ENCODE measurements at regions not wholly inside any gene's neighbourhood (a gene's known extent, or its start where the extent isn't known, plus 50 kb on each side); places are given as distances from the start of the nearest gene placed in this dataset.

DNA sequence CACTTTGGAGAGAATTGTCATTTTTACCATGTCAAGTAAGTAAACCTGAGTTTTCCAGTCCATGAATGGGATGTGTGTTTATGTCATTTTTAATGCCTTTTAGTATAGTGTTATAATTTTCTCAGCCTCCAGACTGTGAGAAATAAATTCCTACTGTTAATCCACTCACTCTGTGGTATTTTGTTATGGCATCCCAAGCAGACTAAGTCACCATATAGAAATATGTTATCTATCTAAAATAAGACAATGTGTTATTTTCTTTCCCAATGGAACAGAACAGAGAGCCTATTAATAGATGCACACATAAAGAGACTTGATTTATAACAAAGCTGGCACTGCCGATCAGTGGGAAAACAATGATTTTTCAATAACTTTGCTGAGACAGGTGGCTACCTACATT lies 70.2 kb upstream of the SLC4A11 start:
- DNase-seq (ENCODE audit: low spot score): no peak

DNA sequence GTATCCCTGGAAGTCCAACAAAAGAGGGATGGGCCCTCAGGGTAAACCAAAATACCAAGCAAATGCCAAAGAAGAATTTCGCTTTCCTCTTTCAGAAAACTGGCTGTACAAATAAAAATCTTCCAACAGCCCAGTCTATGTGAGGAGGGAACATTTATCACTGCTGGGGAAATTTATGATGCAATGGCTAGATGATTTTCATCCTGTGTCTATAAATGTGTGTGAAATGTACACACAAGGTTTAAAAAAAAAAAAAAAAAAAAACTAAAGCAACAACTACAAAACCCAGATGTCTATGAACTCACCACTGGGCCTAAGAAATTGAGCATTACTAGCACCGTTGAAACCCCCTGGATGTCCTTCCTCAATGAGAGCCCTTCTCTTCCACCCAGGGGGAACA lies 68.7 kb upstream of the SLC4A11 start:
- no peak for DNase-seq (ENCODE audit: low spot score)

DNA sequence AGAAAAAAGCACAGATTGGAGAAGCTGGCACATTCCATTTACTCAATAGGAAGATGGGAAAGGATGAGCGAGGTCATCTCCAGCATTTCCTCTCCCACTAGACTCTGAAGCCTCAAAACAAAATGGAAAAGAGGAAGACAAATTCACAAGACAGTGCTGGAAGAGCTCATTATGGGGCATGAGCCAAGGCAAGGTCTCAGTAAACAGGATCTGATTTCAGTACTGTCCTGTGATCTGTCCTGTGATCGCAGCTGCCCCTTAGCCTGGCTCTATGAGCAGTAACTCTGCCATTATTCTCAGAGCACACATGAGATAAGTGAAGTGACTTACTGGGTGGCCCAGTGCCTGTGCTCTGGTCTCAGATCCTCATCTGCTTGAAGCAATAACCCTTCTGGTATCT lies 68.1 kb upstream of the SLC4A11 start:
- DNase-seq (ENCODE audit: low spot score): no peak

DNA sequence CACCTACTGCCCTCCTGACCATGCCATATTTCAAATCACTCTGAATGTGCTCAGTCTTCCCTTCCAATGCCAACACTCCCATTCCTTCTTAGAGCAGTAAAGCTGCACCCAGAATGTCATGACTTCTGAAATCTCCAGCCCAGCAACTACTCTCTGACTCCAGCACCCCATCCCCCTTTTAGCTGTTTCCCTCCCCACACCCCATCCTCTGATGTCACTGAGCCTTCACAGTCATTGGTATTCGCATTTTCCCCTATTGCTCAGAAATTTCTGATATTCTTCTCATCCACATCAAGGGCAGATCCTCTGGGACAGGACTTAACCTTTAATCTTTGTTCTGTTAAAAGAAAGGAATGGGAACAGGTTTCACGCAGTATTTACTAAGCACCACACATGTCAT lies 67.1 kb upstream of the SLC4A11 start:
- no peak for DNase-seq (ENCODE audit: low spot score)

DNA sequence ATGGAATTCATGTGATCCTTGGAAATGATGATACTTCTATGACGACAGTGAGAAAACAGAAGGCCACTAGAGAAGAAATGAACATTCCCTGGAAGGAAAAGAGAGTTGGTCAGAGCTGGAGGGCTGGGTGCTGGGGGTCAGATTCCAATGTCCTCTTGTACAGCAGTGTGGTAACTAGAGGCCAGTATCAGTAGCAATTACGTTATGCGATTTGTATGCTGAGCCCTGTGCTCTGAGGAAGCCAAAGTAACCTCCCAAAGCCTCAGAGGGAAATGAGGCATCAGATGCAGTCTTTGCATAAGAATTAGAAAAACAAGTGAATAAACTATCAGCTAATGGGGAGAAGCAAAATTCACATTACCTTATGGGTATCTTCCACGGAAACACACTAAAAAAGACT lies 65.5 kb upstream of the SLC4A11 start:
- no peak for DNase-seq (ENCODE audit: low spot score)

DNA sequence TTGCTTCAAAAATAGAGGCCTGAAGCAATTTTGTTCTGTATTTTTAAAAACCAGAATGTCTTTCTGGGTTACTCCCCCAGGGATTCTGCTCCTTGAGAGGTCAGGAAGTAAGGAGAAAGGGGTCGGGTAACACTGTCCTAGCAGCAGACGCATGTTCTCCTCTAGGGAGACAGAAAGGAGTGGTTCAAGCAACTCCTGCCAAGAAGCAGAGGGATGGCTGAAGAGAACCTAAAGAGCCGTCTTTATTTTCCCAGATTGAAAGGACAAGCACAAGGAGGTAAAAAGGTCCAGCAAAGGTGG lies 58.0 kb upstream of the SLC4A11 start:
- no peak for DNase-seq (ENCODE audit: low spot score)

DNA sequence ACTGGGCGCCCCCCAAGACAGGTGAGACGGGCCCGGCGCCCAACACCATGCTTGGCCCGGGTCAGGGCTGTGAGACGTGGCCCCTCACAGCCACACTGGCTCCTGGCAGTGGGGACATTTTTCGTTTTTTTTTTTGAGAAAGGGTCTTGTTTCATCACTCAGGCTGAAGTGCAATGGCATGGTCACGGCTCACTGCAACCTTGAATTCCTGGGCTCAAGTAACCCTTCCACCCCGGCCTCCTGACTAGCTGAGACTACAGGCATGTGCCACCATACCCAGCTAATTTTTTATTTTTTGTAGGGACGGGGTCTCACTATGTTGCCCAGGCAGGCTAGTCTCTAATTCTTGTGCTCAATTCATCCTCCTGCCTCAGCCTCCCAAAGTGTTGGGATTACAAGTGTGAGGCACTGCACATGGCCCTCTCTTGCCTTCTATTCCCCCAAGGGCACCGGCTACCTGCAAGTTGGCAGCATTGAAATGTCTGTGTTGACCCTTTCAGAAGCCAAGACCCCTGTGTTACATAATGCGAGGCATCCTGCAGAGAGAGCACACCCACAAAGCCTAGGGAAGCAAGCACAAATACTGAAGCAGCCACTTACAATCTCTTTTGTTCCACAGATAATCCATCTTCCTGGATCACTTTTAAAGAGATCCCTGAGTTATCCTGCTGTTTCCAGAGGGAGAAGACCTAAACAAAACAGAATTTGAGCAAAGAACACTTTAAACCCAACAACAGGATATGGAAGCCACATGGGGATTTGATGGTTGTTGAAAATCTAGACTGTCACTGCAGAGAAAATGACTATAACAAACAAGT lies 57.5 kb upstream of the SLC4A11 start:
- DNase-seq (ENCODE audit: low spot score): no peak
